Heart right ventricle (tissue), 16 donors: ENCODE measurements at regions not wholly inside any gene's neighbourhood (a gene's known extent, or its start where the extent isn't known, plus 50 kb on each side); places are given as distances from the start of the nearest gene placed in this dataset.
"Not testable (repeated sequence)": the region's sequence is repeated elsewhere in the genome, so short reads cannot be mapped to it uniquely, and the experiment has no call there.

Experiments used
- ATAC-seq, 8 donors: fragments of 200-7000 bp; cut with Tn5 transposase; one replicate each; pipeline ENCODE4 v1.9.1; 2020; ENCODE audit warnings: mild to moderate bottlenecking in 8 of 8, moderate library complexity in 8 of 8, moderate number of reproducible peaks in 1 of 8
- DNase-seq, 2 donors: peaks; one replicate each; pipeline ENCODE4 v3.0.0-alpha.2; 2020
- H3K27ac ChIP-seq, 10 donors: fragments of 200-600 bp; sonication (generic) in 2 of 10; one replicate each; pipeline versions ENCODE4 v1.5.0 to v1.8.0; 2020 to 2022; ENCODE audit warnings: mild to moderate bottlenecking in 3 of 10
- H3K27me3 ChIP-seq, 7 donors: fragments of 200-600 bp; one replicate each; pipeline ENCODE4 v1.8.0; 2021 to 2022; ENCODE audit warnings: mild to moderate bottlenecking in 2 of 7
- H3K36me3 ChIP-seq, 9 donors: fragments of 200-600 bp; sonication (generic) in 1 of 9; one replicate each; pipeline versions ENCODE4 v1.5.0 to v1.8.0; 2020 to 2022; ENCODE audit warnings: mild to moderate bottlenecking in 2 of 9
- H3K4me1 ChIP-seq, 9 donors: fragments of 200-600 bp; sonication (generic) in 1 of 9; one replicate each; pipeline versions ENCODE4 v1.5.0 to v1.8.0; 2020 to 2022; ENCODE audit warnings: mild to moderate bottlenecking in 4 of 9
- H3K4me3 ChIP-seq, 10 donors: fragments of 200-600 bp; sonication (generic) in 2 of 10; one replicate each; pipeline versions ENCODE4 v1.5.0 to v1.8.0; 2020 to 2022; ENCODE audit warnings: mild to moderate bottlenecking in 7 of 10, moderate library complexity in 2 of 10
- H3K9me3 ChIP-seq, 11 donors: fragments of 200-600 bp in 10 of 11; sonication (generic) in 2 of 11; one replicate each; pipeline versions ENCODE4 v1.5.0 to v1.8.0; 2013 to 2022; ENCODE audit warnings: mild to moderate bottlenecking in 2 of 11, control low read depth in 1 of 11, moderate library complexity in 1 of 11
- WGBS, 2 donors: extraction: QIAGEN DNeasy Blood & Tissue Kit; methylation state at CpG; one replicate each; pipeline ENCODE4 v1.1.7; 2013; ENCODE audit warnings: inconsistent platforms in 1 of 2; 5-methylcytosine and 5-hydroxymethylcytosine counted together
- intact Hi-C, 10 donors: fragments of 100-400 bp; cut with DNase I; formaldehyde crosslinking; loops; one replicate each; pipeline versions ENCODE4 v1.11.1 to v1.14.2; 2022
- TF ChIP-seq, protein P1 (sequence below), 9 donors: fragments of 200-600 bp; sonication (generic) in 2 of 9; IDR thresholded peaks; one replicate each; pipeline versions ENCODE4 v1.5.0 to v1.8.0; 2021 to 2022; ENCODE audit warnings: antibody characterized with exemption in 9 of 9, mild to moderate bottlenecking in 5 of 9, moderate library complexity in 1 of 9
- donor health status: Arrhythmogenic right ventricular cardiomyopathy.
- donor health status: ischemic (EF 13 %, LVEDD 7.1; RV severe dilation, severe dysfunction).
- donor health status: healthy with polysubstance abuse.
- donor health status: DM: no; HTN: yes; CAD: no.
- donor health status: DM: no; HTN: no; CAD: no.
- donor health status: ischemic (EF 25% LVEDD 6.9; RV normal size, moderate dysfunction).
- donor health status: ischemic (EF 25% LVEDD 5.7; RV mildly dilated, moderate dysfunction).
- donor health status: healthy.
- donor health status: DM: yes; HTN: yes; CAD: no.
- donor health status: Ischemic cardiomyopathy.
- donor health status: ischemic (EF 35%, LVEDD 5.7; RV mildly dilated, moderate dysfunction).
- donor health status: nonischemic (EF 11% LVEDD 7.7; RV severe dilation, severe dysfunction).
- donor health status: DM: yes; HTN: yes; CAD: no.
- donor health status: PGD.
- donor health status: ischemic (EF 29% LVEDD 5.4; RV normal size, mild dysfunction).
- donor health status: nonischemic (EF 23%, LVEDD 6.1; RV moderate dilation, normal function).

GRCh38 chr13:109998684-109999533 is 212.5 kb upstream of the IRS2 start:
- no peak for DNase-seq
- H3K27me3 ChIP-seq, result peaks cover 0 to 9% (median 5%) of the 10 kb centered on the region in 7 donors
- H3K36me3 ChIP-seq, result no peaks in the 10 kb centered on the region
- TF ChIP-seq, protein P1, sequence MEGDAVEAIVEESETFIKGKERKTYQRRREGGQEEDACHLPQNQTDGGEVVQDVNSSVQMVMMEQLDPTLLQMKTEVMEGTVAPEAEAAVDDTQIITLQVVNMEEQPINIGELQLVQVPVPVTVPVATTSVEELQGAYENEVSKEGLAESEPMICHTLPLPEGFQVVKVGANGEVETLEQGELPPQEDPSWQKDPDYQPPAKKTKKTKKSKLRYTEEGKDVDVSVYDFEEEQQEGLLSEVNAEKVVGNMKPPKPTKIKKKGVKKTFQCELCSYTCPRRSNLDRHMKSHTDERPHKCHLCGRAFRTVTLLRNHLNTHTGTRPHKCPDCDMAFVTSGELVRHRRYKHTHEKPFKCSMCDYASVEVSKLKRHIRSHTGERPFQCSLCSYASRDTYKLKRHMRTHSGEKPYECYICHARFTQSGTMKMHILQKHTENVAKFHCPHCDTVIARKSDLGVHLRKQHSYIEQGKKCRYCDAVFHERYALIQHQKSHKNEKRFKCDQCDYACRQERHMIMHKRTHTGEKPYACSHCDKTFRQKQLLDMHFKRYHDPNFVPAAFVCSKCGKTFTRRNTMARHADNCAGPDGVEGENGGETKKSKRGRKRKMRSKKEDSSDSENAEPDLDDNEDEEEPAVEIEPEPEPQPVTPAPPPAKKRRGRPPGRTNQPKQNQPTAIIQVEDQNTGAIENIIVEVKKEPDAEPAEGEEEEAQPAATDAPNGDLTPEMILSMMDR (IDR thresholded peaks at IDR 0.05), result peak in 3 of 9 donors; percentile 7 to 36 (median 16)
- 57 to 65% methylated on average over 5 of the region's 5 CpGs for WGBS, 2 donors
- H3K4me1 ChIP-seq, result peaks cover 0 to 17% (median 0%) of the 10 kb centered on the region in 9 donors
- intact Hi-C loops, result no loop called here
- H3K9me3 ChIP-seq, result no peaks in the 10 kb centered on the region
- peak in 5 of 8 donors; percentile 23 to 43 (median 37) for ATAC-seq
- no peak overlapping the region for H3K4me3 ChIP-seq
- H3K27ac ChIP-seq, result no peak overlapping the region

DNA sequence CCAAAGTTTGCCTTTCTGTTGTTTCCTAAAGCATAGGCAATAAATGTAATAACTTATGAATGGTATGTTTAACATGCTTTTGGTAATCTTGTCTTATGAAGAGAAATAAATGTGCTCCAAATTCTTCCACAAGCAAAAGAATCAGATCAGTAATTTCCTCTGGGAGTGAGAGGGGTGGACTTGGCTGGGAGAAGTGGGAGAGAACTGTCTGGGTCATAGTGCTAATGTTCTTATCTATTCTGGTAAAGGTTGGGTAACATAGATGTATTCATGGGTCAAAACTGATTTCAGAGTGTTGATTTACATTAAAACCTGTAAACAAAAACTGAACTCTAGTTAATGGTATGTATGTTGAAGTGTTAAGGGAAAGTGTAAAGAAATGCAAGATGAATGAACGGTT is 211.7 kb upstream of the IRS2 start:
- no peaks in the 10 kb centered on the region for H3K9me3 ChIP-seq
- H3K27me3 ChIP-seq, result peaks cover 0 to 9% (median 5%) of the 10 kb centered on the region in 7 donors
- H3K4me1 ChIP-seq, result peaks cover 0 to 17% (median 0%) of the 10 kb centered on the region in 9 donors
- no peak for DNase-seq
- intact Hi-C loops, result no loop called here
- 78 to 81% methylated on average over 1 of the region's 1 CpG for WGBS, 2 donors
- TF ChIP-seq, protein P1 (IDR thresholded peaks at IDR 0.05), result no peak
- no peak overlapping the region for H3K4me3 ChIP-seq
- ATAC-seq, result no peak
- H3K27ac ChIP-seq, result no peak overlapping the region
- no peaks in the 10 kb centered on the region for H3K36me3 ChIP-seq

DNA sequence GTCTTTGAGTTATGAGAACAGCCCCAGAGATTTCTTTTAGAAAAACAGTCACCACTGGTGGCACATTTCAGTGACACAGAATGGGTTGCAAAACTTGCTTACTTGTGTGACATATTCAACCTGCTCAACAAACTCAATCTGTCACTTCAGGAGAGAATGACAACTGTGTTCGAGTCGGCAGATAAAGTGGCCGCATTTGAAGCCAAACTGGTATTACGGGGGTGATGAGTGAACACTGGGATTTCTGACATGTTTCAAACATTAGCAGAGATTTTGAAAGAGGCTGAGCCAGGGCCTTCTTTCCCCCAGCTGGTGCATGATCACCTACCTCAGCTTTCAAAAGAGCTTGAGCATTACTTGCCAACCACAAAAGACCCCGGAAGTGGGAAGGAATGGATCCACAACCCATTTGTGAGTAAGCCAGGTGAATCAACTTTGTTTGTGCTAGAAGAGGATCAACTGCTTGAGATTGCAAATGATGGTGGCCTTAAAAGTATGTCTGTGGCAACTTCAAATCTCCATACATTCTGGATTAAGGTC is 210.7 kb upstream of the IRS2 start:
- DNase-seq, H3K27ac ChIP-seq, intact Hi-C loops, H3K4me3 ChIP-seq, ATAC-seq, H3K9me3 ChIP-seq, H3K27me3 ChIP-seq, H3K36me3 ChIP-seq: not testable (repeated sequence)
- peaks cover 0 to 17% (median 0%) of the 10 kb centered on the region in 9 donors for H3K4me1 ChIP-seq
- WGBS, 2 donors, result 79 to 80% methylated on average over 5 of the region's 5 CpGs

DNA sequence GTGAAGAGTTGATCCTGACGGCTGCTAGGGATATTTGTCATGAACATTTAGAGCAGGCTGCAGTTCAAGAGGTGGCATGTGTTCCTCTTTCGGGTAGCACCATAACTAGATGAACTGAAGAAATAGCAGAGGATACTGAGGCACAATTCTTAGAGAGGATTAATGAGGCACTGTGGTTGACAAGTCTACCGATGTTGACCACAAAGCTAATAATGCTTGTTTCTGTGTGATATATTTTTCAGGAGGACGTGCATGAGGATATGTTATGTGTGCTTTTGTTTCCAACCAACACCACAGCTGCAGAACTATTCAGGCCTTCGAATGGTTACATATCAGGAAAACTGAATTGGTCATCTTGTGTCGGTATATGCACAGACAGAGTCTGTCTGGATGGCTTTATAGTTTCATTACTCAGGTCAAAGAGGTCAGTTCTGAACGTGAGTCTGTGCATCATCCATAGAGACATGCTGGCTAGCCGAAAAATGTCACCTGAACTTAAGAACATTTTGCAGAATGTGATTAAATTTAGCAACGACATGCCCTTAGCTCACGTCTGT is 210.1 kb upstream of the IRS2 start:
- Histone ChIP-seq H3K4me1 (peaks cover 0 to 17% (median 0%) of the 10 kb centered on the region in 9 donors), H3K27ac (no peak overlapping the region), H3K4me3 (no peak overlapping the region), H3K27me3 (peaks cover 0 to 9% (median 5%) of the 10 kb centered on the region in 7 donors), H3K9me3 (no peaks in the 10 kb centered on the region), H3K36me3 (no peaks in the 10 kb centered on the region)
- no peak for ATAC-seq
- no peak for DNase-seq
- 80 to 81% methylated on average over 10 of the region's 10 CpGs for WGBS, 2 donors
- TF ChIP-seq, protein P1 (IDR thresholded peaks at IDR 0.05), result no peak
- intact Hi-C loops, result no loop called here
